Lower leg skin (tissue), 4 donors: ENCODE measurements at regions not wholly inside any gene's neighbourhood (a gene's known extent, or its start where the extent isn't known, plus 50 kb on each side); places are given as distances from the start of the nearest gene placed in this dataset.

Source experiments
- DNase-seq, 2 donors: peaks; one replicate each; pipeline ENCODE4 v3.0.0-alpha.2; 2019; ENCODE audit warnings: low spot score in 2 of 2
- H3K4me3 ChIP-seq: fragments of 200-600 bp; sonication (generic); 2 replicates; pipeline ENCODE4 v1.5.1; 2017; ENCODE audit warnings: mild to moderate bottlenecking, low read depth; ENCODE audit not compliant: poor library complexity, severe bottlenecking
- POLR2A ChIP-seq, 2 donors: fragments of 450-650 bp; IDR thresholded peaks; one replicate each; pipeline ENCODE4 v1.6.1; 2016 to 2017; ENCODE audit warnings: antibody characterized with exemption in 2 of 2, mild to moderate bottlenecking in 1 of 2, moderate library complexity in 1 of 2
- WGBS, 2 donors: methylation state at CpG; one replicate each; pipeline ENCODE4 v1.1.5; 2018; 5-methylcytosine and 5-hydroxymethylcytosine counted together
- intact Hi-C: fragments of 100-400 bp; cut with DNase I; formaldehyde crosslinking; loops from one replicate; pipeline ENCODE4 v1.15.0; 2023; ENCODE audit warnings: low total_unique reads
- TF ChIP-seq, protein P1 (sequence below), 3 donors: fragments of 450-650 bp; IDR thresholded peaks; one replicate each; pipeline ENCODE4 v1.5.1; 2016; ENCODE audit warnings: antibody characterized with exemption in 3 of 3, mild to moderate bottlenecking in 3 of 3, moderate library complexity in 2 of 3

DNA sequence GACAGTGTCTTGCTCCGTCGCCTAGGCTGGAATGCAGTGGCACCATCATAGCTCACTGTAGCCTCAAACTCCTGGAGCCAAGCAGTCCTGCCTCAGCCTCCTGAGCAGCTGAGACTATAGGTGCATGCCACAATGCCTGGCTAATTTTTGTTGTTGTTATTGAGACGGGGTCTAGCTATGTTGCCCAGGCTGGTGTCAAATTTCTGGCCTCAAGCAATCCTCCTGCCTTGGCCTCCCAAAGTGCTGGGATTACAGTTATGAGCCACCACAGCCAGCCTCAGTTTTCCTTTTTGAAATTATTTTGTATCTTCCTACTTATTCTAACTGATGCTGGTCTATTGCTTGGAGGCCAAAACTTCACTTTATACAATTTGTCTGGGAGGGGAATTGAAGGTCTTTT, 436.1 kb downstream of the UTRN start:
- TF ChIP-seq, protein P1, sequence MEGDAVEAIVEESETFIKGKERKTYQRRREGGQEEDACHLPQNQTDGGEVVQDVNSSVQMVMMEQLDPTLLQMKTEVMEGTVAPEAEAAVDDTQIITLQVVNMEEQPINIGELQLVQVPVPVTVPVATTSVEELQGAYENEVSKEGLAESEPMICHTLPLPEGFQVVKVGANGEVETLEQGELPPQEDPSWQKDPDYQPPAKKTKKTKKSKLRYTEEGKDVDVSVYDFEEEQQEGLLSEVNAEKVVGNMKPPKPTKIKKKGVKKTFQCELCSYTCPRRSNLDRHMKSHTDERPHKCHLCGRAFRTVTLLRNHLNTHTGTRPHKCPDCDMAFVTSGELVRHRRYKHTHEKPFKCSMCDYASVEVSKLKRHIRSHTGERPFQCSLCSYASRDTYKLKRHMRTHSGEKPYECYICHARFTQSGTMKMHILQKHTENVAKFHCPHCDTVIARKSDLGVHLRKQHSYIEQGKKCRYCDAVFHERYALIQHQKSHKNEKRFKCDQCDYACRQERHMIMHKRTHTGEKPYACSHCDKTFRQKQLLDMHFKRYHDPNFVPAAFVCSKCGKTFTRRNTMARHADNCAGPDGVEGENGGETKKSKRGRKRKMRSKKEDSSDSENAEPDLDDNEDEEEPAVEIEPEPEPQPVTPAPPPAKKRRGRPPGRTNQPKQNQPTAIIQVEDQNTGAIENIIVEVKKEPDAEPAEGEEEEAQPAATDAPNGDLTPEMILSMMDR (IDR thresholded peaks at IDR 0.05): no peak
- no peak for TF ChIP-seq POLR2A (IDR thresholded peaks at IDR 0.05)
- DNase-seq: no peak
- H3K4me3 ChIP-seq: no peak overlapping the region
- WGBS, 2 donors: 98 to 99% methylated on average over 3 of the region's 3 CpGs
- intact Hi-C loops: no loop called here

DNA sequence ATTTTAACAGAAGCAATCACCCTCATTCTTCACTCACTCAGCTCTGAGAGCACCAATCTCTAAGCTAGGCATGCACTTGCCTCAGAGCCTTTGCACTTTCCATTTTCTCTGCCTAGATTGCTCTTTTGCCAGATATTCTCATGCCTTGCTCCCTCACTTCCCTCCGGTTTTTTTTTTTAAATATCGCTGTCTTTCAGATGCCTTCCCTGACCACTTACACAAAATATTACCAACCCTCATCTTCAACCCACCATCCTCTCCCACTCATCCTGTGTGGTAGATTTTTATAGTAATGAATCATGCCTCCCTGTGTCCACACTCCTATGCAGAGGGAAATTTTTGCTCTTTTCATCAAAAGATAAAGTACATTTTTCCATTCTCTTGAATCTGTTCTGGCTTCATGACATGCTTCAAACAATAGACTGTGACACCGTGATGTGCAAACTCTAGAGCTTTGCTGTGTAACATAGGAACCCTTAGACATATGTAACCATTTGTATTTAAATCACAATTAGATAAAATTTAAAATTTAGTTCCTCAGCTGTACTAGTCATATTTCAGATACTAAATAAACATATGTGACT, 437.1 kb downstream of the UTRN start:
- WGBS, 2 donors: 81 to 89% methylated on average over 3 of the region's 3 CpGs
- no peak overlapping the region for H3K4me3 ChIP-seq
- intact Hi-C loops: no loop called here
- no peak for DNase-seq
- TF ChIP-seq, protein P1 (IDR thresholded peaks at IDR 0.05): no peak
- TF ChIP-seq POLR2A (IDR thresholded peaks at IDR 0.05): no peak

DNA sequence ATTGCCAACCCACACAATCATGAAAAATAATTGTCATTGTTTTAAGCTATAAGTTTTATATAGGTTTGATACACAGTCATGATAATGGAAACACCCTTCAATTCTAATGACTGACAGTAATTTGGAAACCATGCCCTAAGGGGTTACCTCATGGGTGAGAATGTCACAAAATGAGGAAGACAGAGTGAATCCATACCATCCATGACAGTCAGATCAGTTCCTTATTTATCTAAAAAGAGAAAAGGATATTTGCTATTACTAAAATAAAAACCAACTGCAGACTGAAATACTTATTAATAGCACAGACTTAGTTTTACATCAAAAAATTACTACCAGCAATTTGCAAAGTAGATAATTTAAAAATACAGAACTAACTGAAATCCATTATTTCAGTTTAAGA, 437.8 kb downstream of the UTRN start:
- TF ChIP-seq POLR2A (IDR thresholded peaks at IDR 0.05): no peak
- TF ChIP-seq, protein P1 (IDR thresholded peaks at IDR 0.05): no peak
- H3K4me3 ChIP-seq: no peak overlapping the region
- intact Hi-C loops: no loop called here
- DNase-seq: no peak

DNA sequence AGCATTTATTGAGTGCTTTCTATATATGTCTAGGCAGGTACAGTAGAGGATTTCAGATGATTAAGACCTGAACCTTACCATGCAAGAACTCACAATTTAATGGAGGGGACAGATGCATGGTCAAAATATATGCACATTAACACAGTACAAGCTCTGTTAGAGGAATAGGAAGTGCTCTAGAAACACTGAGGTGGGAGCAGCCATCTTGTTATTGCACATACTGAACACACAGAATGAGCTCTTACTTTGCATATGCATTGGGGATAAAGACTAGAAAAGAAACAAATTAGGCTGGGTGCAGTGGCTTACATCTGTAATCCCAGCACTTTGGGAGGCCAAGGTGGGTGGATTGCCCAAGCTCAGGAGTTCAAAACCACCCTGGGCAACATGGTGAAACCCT, 438.3 kb downstream of the UTRN start:
- no peak for DNase-seq
- intact Hi-C loops: no loop called here
- TF ChIP-seq, protein P1 (IDR thresholded peaks at IDR 0.05): no peak
- TF ChIP-seq POLR2A (IDR thresholded peaks at IDR 0.05): no peak
- H3K4me3 ChIP-seq: no peak overlapping the region

DNA sequence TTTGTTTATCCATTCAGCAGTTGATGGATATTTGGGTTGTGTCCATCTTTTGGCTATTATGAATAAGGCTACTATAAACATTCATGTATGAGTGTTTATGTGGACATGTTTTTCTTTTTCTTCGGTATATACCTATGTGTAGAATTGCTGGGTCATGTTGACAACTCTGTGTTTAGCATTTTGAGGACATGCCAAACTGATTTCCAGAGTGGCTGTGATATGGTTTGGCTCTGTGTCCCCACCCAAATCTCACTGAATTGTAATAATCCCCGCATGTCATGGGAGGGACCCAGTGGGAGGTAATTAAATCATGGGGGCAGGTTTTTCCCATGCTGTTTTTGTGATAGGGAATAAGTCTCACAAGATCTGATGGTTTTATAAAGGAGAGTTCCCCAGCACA, 439.7 kb downstream of the UTRN start:
- intact Hi-C loops: no loop called here
- WGBS, 2 donors: 76 to 98% methylated on average over 2 of the region's 2 CpGs

More for the DNA sequence above, 439.7 kb downstream of the UTRN start:
- H3K4me3 ChIP-seq: no peak overlapping the region
- no peak for TF ChIP-seq POLR2A (IDR thresholded peaks at IDR 0.05)
- TF ChIP-seq, protein P1 (IDR thresholded peaks at IDR 0.05): no peak
- no peak for DNase-seq
